Activated T-cell treated with anti-CD3 and anti-CD28 coated beads, Interleukin-2, amount 50 U/mL, for 72 hours (primary cell): ENCODE measurements at regions not wholly inside any gene's neighbourhood (a gene's known extent, or its start where the extent isn't known, plus 50 kb on each side); places are given as distances from the start of the nearest gene placed in this dataset.

Experiments used
- ATAC-seq, 2 donors: fragments of 150-1000 bp; cut with Tn5 transposase; replicated peaks in 1 of 2; 2 replicates each; pipeline ENCODE4 v1.10.0; 2021; ENCODE audit warnings: moderate library complexity in 2 of 2, mild to moderate bottlenecking in 1 of 2
- DNase-seq, 2 donors: peaks; one replicate each; pipeline ENCODE4 v3.0.0; 2021 to 2022; ENCODE audit warnings: mixed read lengths in 1 of 2
- H3K27ac Mint-ChIP-seq: one replicate; pipeline ENCODE4 v1.8.0; 2022; ENCODE audit warnings: mild to moderate bottlenecking, moderate library complexity, mixed read lengths
- H3K27me3 Mint-ChIP-seq: one replicate; pipeline ENCODE4 v1.8.0; 2022; ENCODE audit warnings: low read depth, mixed read lengths
- H3K36me3 Mint-ChIP-seq, 2 donors: one replicate each; pipeline ENCODE4 v1.8.0; 2022; ENCODE audit warnings: mixed read lengths in 2 of 2, mild to moderate bottlenecking in 1 of 2; ENCODE audit not compliant: insufficient read depth in 2 of 2
- H3K4me1 Mint-ChIP-seq: one replicate; pipeline ENCODE4 v1.8.0; 2022; ENCODE audit warnings: low read depth, mixed read lengths
- H3K4me3 Mint-ChIP-seq, 2 donors: one replicate each; pipeline ENCODE4 v1.8.0; 2022; ENCODE audit warnings: mild to moderate bottlenecking in 2 of 2, mixed read lengths in 2 of 2, moderate library complexity in 2 of 2
- H3K9me3 Mint-ChIP-seq, 2 donors: one replicate each; pipeline ENCODE4 v1.8.0; 2022; ENCODE audit warnings: mixed read lengths in 2 of 2

- Mint-ChIP-seq H3K27ac (no peak overlapping the region), H3K4me3 (no peak overlapping the region), H3K27me3 (no peaks in the 10 kb centered on the region), H3K9me3 (no peaks in the 10 kb centered on the region), H3K4me1 (no peaks in the 10 kb centered on the region), H3K36me3 (no peaks in the 10 kb centered on the region)
- ATAC-seq, result no peak
- no peak for DNase-seq
Observed at GRCh38 chr3:152047465-152047864, 174.0 kb downstream of the SUCNR1 start.

GRCh38 chr3:152048831-152049230 lies 175.4 kb downstream of the SUCNR1 start:
- no peak overlapping the region for H3K27ac Mint-ChIP-seq
- H3K4me1 Mint-ChIP-seq, result no peaks in the 10 kb centered on the region
- DNase-seq (no peak), ATAC-seq (no peak)
- H3K9me3 Mint-ChIP-seq, result no peaks in the 10 kb centered on the region
- H3K36me3 Mint-ChIP-seq, result no peaks in the 10 kb centered on the region
- H3K4me3 Mint-ChIP-seq, result no peak overlapping the region
- H3K27me3 Mint-ChIP-seq, result no peaks in the 10 kb centered on the region

- H3K4me1 Mint-ChIP-seq, result no peaks in the 10 kb centered on the region
- no peak for ATAC-seq
- H3K4me3 Mint-ChIP-seq, result no peak overlapping the region
- no peak overlapping the region for H3K27ac Mint-ChIP-seq
- H3K36me3 Mint-ChIP-seq, result no peaks in the 10 kb centered on the region
- DNase-seq, result no peak
- no peaks in the 10 kb centered on the region for H3K9me3 Mint-ChIP-seq
- H3K27me3 Mint-ChIP-seq, result no peaks in the 10 kb centered on the region
Observed at GRCh38 chr3:152050903-152051302, 177.5 kb downstream of the SUCNR1 start.

GRCh38 chr3:152051501-152052404 lies 178.3 kb downstream of the SUCNR1 start:
- no peaks in the 10 kb centered on the region for H3K9me3 Mint-ChIP-seq

GRCh38 chr3:152053866-152054265 lies 180.4 kb downstream of the SUCNR1 start:
- Mint-ChIP-seq H3K36me3 (no peaks in the 10 kb centered on the region), H3K9me3 (peaks cover 0 to 1% of the 10 kb centered on the region in 2 donors), H3K27me3 (no peaks in the 10 kb centered on the region), H3K4me3 (no peak overlapping the region), H3K4me1 (no peaks in the 10 kb centered on the region), H3K27ac (no peak overlapping the region)
- ATAC-seq (no peak), DNase-seq (no peak)

More at GRCh38 chr3:152051501-152052404, 178.3 kb downstream of the SUCNR1 start:
- H3K36me3 Mint-ChIP-seq, result no peaks in the 10 kb centered on the region
- no peaks in the 10 kb centered on the region for H3K27me3 Mint-ChIP-seq
- no peak overlapping the region for H3K4me3 Mint-ChIP-seq
- H3K27ac Mint-ChIP-seq, result no peak overlapping the region
- no peak for DNase-seq
- H3K4me1 Mint-ChIP-seq, result no peaks in the 10 kb centered on the region
- ATAC-seq, result no peak

- H3K4me1 Mint-ChIP-seq, result no peaks in the 10 kb centered on the region
- DNase-seq, result no peak
- H3K27ac Mint-ChIP-seq, result no peak overlapping the region
- H3K9me3 Mint-ChIP-seq, result peaks cover 0 to 1% of the 10 kb centered on the region in 2 donors
- H3K27me3 Mint-ChIP-seq, result no peaks in the 10 kb centered on the region
- no peak for ATAC-seq
- H3K4me3 Mint-ChIP-seq, result no peak overlapping the region
- no peaks in the 10 kb centered on the region for H3K36me3 Mint-ChIP-seq
Observed at GRCh38 chr3:152054315-152054714, 180.9 kb downstream of the SUCNR1 start.

- Mint-ChIP-seq H3K4me1 (no peaks in the 10 kb centered on the region), H3K4me3 (no peak overlapping the region), H3K36me3 (no peaks in the 10 kb centered on the region), H3K9me3 (peaks cover 0 to 1% of the 10 kb centered on the region in 2 donors), H3K27me3 (no peaks in the 10 kb centered on the region), H3K27ac (no peak overlapping the region)
- ATAC-seq, result no peak
- DNase-seq, result no peak
Observed at GRCh38 chr3:152056073-152056472, 182.6 kb downstream of the SUCNR1 start.

GRCh38 chr3:152056481-152056880 lies 183.0 kb downstream of the SUCNR1 start:
- Mint-ChIP-seq H3K36me3 (no peaks in the 10 kb centered on the region), H3K9me3 (peaks cover 0 to 1% of the 10 kb centered on the region in 2 donors), H3K27ac (no peak overlapping the region), H3K27me3 (no peaks in the 10 kb centered on the region), H3K4me1 (no peaks in the 10 kb centered on the region), H3K4me3 (no peak overlapping the region)
- DNase-seq, result no peak
- ATAC-seq, result no peak

- no peaks in the 10 kb centered on the region for H3K27me3 Mint-ChIP-seq
- H3K9me3 Mint-ChIP-seq, result peaks cover 0 to 1% of the 10 kb centered on the region in 2 donors
- ATAC-seq (no peak), DNase-seq (no peak)
- H3K36me3 Mint-ChIP-seq, result no peaks in the 10 kb centered on the region
- H3K27ac Mint-ChIP-seq, result no peak overlapping the region
- no peak overlapping the region for H3K4me3 Mint-ChIP-seq
- no peaks in the 10 kb centered on the region for H3K4me1 Mint-ChIP-seq
Observed at GRCh38 chr3:152056987-152057386, 183.5 kb downstream of the SUCNR1 start.

- no peak overlapping the region for H3K4me3 Mint-ChIP-seq
- no peaks in the 10 kb centered on the region for H3K4me1 Mint-ChIP-seq
- DNase-seq (no peak), ATAC-seq (no peak)
- H3K9me3 Mint-ChIP-seq, result peaks cover 0 to 1% of the 10 kb centered on the region in 2 donors
- H3K36me3 Mint-ChIP-seq, result no peaks in the 10 kb centered on the region
- no peaks in the 10 kb centered on the region for H3K27me3 Mint-ChIP-seq
- no peak overlapping the region for H3K27ac Mint-ChIP-seq
Observed at GRCh38 chr3:152058856-152059255, 185.4 kb downstream of the SUCNR1 start.

GRCh38 chr3:152060701-152061100 lies 187.3 kb downstream of the SUCNR1 start:
- H3K4me1 Mint-ChIP-seq, result no peaks in the 10 kb centered on the region
- no peak overlapping the region for H3K27ac Mint-ChIP-seq
- DNase-seq, result no peak
- H3K9me3 Mint-ChIP-seq, result peaks cover 0 to 1% of the 10 kb centered on the region in 2 donors
- H3K36me3 Mint-ChIP-seq, result no peaks in the 10 kb centered on the region
- no peak for ATAC-seq
- H3K4me3 Mint-ChIP-seq, result no peak overlapping the region
- no peaks in the 10 kb centered on the region for H3K27me3 Mint-ChIP-seq

- Mint-ChIP-seq H3K27ac (no peak overlapping the region), H3K36me3 (no peaks in the 10 kb centered on the region), H3K27me3 (no peaks in the 10 kb centered on the region), H3K4me1 (no peaks in the 10 kb centered on the region), H3K4me3 (no peak overlapping the region), H3K9me3 (peaks cover 0 to 1% of the 10 kb centered on the region in 2 donors)
- ATAC-seq (no peak), DNase-seq (no peak)
Observed at GRCh38 chr3:152061296-152061695, 187.9 kb downstream of the SUCNR1 start.

GRCh38 chr3:152069871-152070270 lies 196.4 kb downstream of the SUCNR1 start:
- peak; percentile 45 to 69 for ATAC-seq
- H3K4me3 Mint-ChIP-seq, result no peak overlapping the region
- H3K4me1 Mint-ChIP-seq, result no peaks in the 10 kb centered on the region
- no peaks in the 10 kb centered on the region for H3K36me3 Mint-ChIP-seq
- H3K27ac Mint-ChIP-seq, result no peak overlapping the region
- H3K9me3 Mint-ChIP-seq, result no peaks in the 10 kb centered on the region
- H3K27me3 Mint-ChIP-seq, result no peaks in the 10 kb centered on the region
- DNase-seq, result no peak

GRCh38 chr3:152071315-152071714 lies 197.4 kb upstream of the MBNL1 start:
- no peaks in the 10 kb centered on the region for H3K27me3 Mint-ChIP-seq
- H3K4me1 Mint-ChIP-seq, result peaks cover 6% of the 10 kb centered on the region
- no peak for DNase-seq
- no peaks in the 10 kb centered on the region for H3K36me3 Mint-ChIP-seq
- ATAC-seq, result peak; percentile 36 to 39
- H3K9me3 Mint-ChIP-seq, result no peaks in the 10 kb centered on the region
- H3K27ac Mint-ChIP-seq, result no peak overlapping the region
- H3K4me3 Mint-ChIP-seq, result no peak overlapping the region
